ENCODE measurements at regions not wholly inside any gene's neighbourhood (a gene's known extent, or its start where the extent isn't known, plus 50 kb on each side); places are given as distances from the start of the nearest gene placed in this dataset.

GRCh38 chr5:125044491-125045282 is 298.2 kb upstream of the ZNF608 start:
- DNase-seq, result no peak
- in situ Hi-C loops (cut with HindIII; ENCODE audit: low pct_ligation_motif_present, low pct_unique_long_range_greater_than_20kb, low sequenced_read_pairs), result no loop called here

- in situ Hi-C loops (cut with HindIII; ENCODE audit: low pct_ligation_motif_present, low pct_unique_long_range_greater_than_20kb, low sequenced_read_pairs), result no loop called here
- DNase-seq, result no peak
Observed at GRCh38 chr5:125045646-125046045, 299.2 kb upstream of the ZNF608 start.

GRCh38 chr5:125046838-125047237 is 300.4 kb upstream of the ZNF608 start:
- in situ Hi-C loops (cut with HindIII; ENCODE audit: low pct_ligation_motif_present, low pct_unique_long_range_greater_than_20kb, low sequenced_read_pairs), result no loop called here
- no peak for DNase-seq

GRCh38 chr5:125047871-125048270 is 301.4 kb upstream of the ZNF608 start:
- DNase-seq, result no peak
- in situ Hi-C loops (cut with HindIII; ENCODE audit: low pct_ligation_motif_present, low pct_unique_long_range_greater_than_20kb, low sequenced_read_pairs), result no loop called here

- in situ Hi-C loops (cut with HindIII; ENCODE audit: low pct_ligation_motif_present, low pct_unique_long_range_greater_than_20kb, low sequenced_read_pairs), result no loop called here
- no peak for DNase-seq
Observed at GRCh38 chr5:125049721-125050702, 303.6 kb upstream of the ZNF608 start.

- in situ Hi-C loops (cut with HindIII; ENCODE audit: low pct_ligation_motif_present, low pct_unique_long_range_greater_than_20kb, low sequenced_read_pairs), result no loop called here
- DNase-seq, result no peak
Observed at GRCh38 chr5:125050926-125051325, 304.5 kb upstream of the ZNF608 start.

GRCh38 chr5:125052584-125052983 is 306.1 kb upstream of the ZNF608 start:
- in situ Hi-C loops (cut with HindIII; ENCODE audit: low pct_ligation_motif_present, low pct_unique_long_range_greater_than_20kb, low sequenced_read_pairs), result no loop called here
- no peak for DNase-seq

- DNase-seq, result no peak
- in situ Hi-C loops (cut with HindIII; ENCODE audit: low pct_ligation_motif_present, low pct_unique_long_range_greater_than_20kb, low sequenced_read_pairs), result no loop called here
Observed at GRCh38 chr5:125053179-125053578, 306.7 kb upstream of the ZNF608 start.

GRCh38 chr5:125054146-125054545 is 307.7 kb upstream of the ZNF608 start:
- in situ Hi-C loops (cut with HindIII; ENCODE audit: low pct_ligation_motif_present, low pct_unique_long_range_greater_than_20kb, low sequenced_read_pairs), result no loop called here

GRCh38 chr5:125056671-125057485 is 310.4 kb upstream of the ZNF608 start:
- in situ Hi-C loops (cut with HindIII; ENCODE audit: low pct_ligation_motif_present, low pct_unique_long_range_greater_than_20kb, low sequenced_read_pairs), result no loop called here
- no peak for DNase-seq

More at GRCh38 chr5:125054146-125054545, 307.7 kb upstream of the ZNF608 start:
- DNase-seq, result no peak

GRCh38 chr5:125057912-125058826 is 311.7 kb upstream of the ZNF608 start:
- DNase-seq, result no peak
- in situ Hi-C loops (cut with HindIII; ENCODE audit: low pct_ligation_motif_present, low pct_unique_long_range_greater_than_20kb, low sequenced_read_pairs), result no loop called here

GRCh38 chr5:125059255-125060002 is 313.0 kb upstream of the ZNF608 start:
- in situ Hi-C loops (cut with HindIII; ENCODE audit: low pct_ligation_motif_present, low pct_unique_long_range_greater_than_20kb, low sequenced_read_pairs), result no loop called here
- no peak for DNase-seq

GRCh38 chr5:125061726-125062125 is 315.3 kb upstream of the ZNF608 start:
- DNase-seq, result no peak
- in situ Hi-C loops (cut with HindIII; ENCODE audit: low pct_ligation_motif_present, low pct_unique_long_range_greater_than_20kb, low sequenced_read_pairs), result no loop called here

- in situ Hi-C loops (cut with HindIII; ENCODE audit: low pct_ligation_motif_present, low pct_unique_long_range_greater_than_20kb, low sequenced_read_pairs), result no loop called here
- DNase-seq, result no peak
Observed at GRCh38 chr5:125064621-125065438, 318.4 kb upstream of the ZNF608 start.

GRCh38 chr5:125065741-125066140 is 319.3 kb upstream of the ZNF608 start:
- in situ Hi-C loops (cut with HindIII; ENCODE audit: low pct_ligation_motif_present, low pct_unique_long_range_greater_than_20kb, low sequenced_read_pairs), result no loop called here
- no peak for DNase-seq

GRCh38 chr5:125070961-125071360 is 324.5 kb upstream of the ZNF608 start:
- in situ Hi-C loops (cut with HindIII; ENCODE audit: low pct_ligation_motif_present, low pct_unique_long_range_greater_than_20kb, low sequenced_read_pairs), result no loop called here
- DNase-seq, result no peak
